ENCODE measurements at regions not wholly inside any gene's neighbourhood (a gene's known extent, or its start where the extent isn't known, plus 50 kb on each side); places are given as distances from the start of the nearest gene placed in this dataset.
"Not testable (repeated sequence)": the region's sequence is repeated elsewhere in the genome, so short reads cannot be mapped to it uniquely, and the experiment has no call there.

DNA sequence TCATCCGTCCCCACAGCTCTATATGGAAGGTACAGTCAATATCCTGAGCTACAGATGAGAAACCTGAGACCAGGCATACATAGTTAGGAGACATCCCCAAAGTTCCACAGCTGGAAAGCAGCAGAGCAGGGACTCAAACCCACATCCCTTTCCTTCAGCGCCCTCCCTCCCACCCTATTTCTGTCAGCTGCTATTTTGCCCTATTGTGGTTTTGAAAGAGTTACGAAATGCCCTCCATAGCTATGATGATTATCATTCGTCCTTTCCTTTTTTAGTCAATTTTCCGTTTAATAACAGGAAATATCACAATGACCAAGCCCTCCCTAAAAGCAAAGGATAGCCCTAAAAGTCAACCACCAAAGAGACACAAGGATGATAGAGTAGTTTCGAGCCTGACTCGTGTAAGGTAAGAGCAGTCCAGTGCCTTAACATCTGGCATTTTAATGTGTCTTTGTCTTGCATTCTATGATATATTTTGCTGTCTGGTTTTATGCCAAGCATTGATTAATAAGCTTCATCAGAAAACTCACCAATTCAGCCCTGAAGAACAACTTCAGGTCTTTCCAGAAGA lies 264.3 kb upstream of the NBPF12 start:
- H2BK12ac ChIP-seq (ENCODE audit: insufficient read length, low read depth, low read length); H3K4ac ChIP-seq (ENCODE audit: low read depth, low read length); H3K18ac ChIP-seq (ENCODE audit: insufficient read length, low read depth, low read length); H3K4me1 ChIP-seq (ENCODE audit: insufficient read depth, low read length); H2AK5ac ChIP-seq (ENCODE audit: insufficient read length, low read length); H3K27me3 ChIP-seq (ENCODE audit: insufficient read depth, low read length); H3K27ac ChIP-seq (ENCODE audit: insufficient read length, low read depth, low read length); H3K23ac ChIP-seq (ENCODE audit: insufficient read length, low read depth, low read length); H3K36me3 Mint-ChIP-seq (ENCODE audit: insufficient read depth in 1 of 3, low read depth in 3 of 3); H3T11ph ChIP-seq (ENCODE audit: low read length); H2BK20ac ChIP-seq (ENCODE audit: low read depth, low read length, poor library complexity, severe bottlenecking); H3K4me3 Mint-ChIP-seq; H4K5ac ChIP-seq (ENCODE audit: insufficient read length, low read depth, low read length); H4K91ac ChIP-seq (ENCODE audit: insufficient read length, low read depth, low read length); H3K56ac ChIP-seq (ENCODE audit: insufficient read length, low read depth, low read length); H4K8ac ChIP-seq (replicated peaks; ENCODE audit: insufficient read length, low read depth, low read length); H3K27ac Mint-ChIP-seq; H3K23me2 ChIP-seq (ENCODE audit: insufficient read length, low read depth, low read length, poor library complexity, severe bottlenecking); H2BK15ac ChIP-seq (ENCODE audit: low read depth, low read length); H3K9ac ChIP-seq (ENCODE audit: extremely low read depth, insufficient read length, low read length); H3K9me3 Mint-ChIP-seq; H2BK120ac ChIP-seq (ENCODE audit: low read depth, low read length, poor library complexity, severe bottlenecking); H2AFZ ChIP-seq (ENCODE audit: low read length); H3K27me3 Mint-ChIP-seq (ENCODE audit: low read depth); H3K9me3 ChIP-seq (ENCODE audit: control insufficient read depth, low read depth, low read length); DNase-seq; H3K4me1 Mint-ChIP-seq; H3K14ac ChIP-seq (ENCODE audit: insufficient read depth, low read length); H3K79me2 ChIP-seq (ENCODE audit: insufficient read depth, low read length); H3K79me1 ChIP-seq (ENCODE audit: insufficient read depth, low read depth, low read length, poor library complexity, severe bottlenecking); H4K20me1 ChIP-seq (ENCODE audit: control insufficient read depth, insufficient read depth, insufficient read length); H2BK5ac ChIP-seq (ENCODE audit: insufficient read length, low read length); H3K4me2 ChIP-seq (ENCODE audit: insufficient read depth, insufficient read length, low read length): not testable (repeated sequence)
- WGBS (ENCODE audit: extremely low coverage, insufficient read length, low lambda C conversion rate): no CpG with 5 or more reads among the region's 7 CpGs

DNA sequence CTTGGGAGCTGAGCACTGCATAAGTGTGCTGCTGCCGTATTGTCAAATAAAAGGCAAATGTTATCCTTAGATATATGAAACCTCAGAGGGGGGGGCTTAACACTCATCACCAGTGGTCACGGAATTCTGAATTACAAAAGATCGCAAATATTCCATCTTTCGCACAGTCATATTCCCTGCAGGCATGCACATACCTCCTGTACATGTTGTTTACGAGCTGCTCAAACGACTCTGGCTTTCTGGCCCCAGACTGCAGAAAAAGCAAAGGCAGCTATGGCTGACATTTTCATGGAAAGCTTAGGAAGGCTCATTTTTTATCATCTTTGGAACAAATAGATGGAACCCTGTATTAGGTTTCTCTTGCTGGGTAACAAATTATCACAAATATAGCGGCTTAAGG lies 265.5 kb upstream of the NBPF12 start:
- H3K23me2 ChIP-seq (ENCODE audit: insufficient read length, low read depth, low read length, poor library complexity, severe bottlenecking); H4K20me1 ChIP-seq (ENCODE audit: control insufficient read depth, insufficient read depth, insufficient read length); H3K4me3 Mint-ChIP-seq; H3K27ac Mint-ChIP-seq; H2BK12ac ChIP-seq (ENCODE audit: insufficient read length, low read depth, low read length); H2AFZ ChIP-seq (ENCODE audit: low read length); H2AK5ac ChIP-seq (ENCODE audit: insufficient read length, low read length); H3T11ph ChIP-seq (ENCODE audit: low read length); H4K8ac ChIP-seq (replicated peaks; ENCODE audit: insufficient read length, low read depth, low read length); H3K27me3 ChIP-seq (ENCODE audit: insufficient read depth, low read length); H2BK15ac ChIP-seq (ENCODE audit: low read depth, low read length); DNase-seq; H3K4ac ChIP-seq (ENCODE audit: low read depth, low read length); H3K27me3 Mint-ChIP-seq (ENCODE audit: low read depth); H3K9me3 ChIP-seq (ENCODE audit: control insufficient read depth, low read depth, low read length); H3K23ac ChIP-seq (ENCODE audit: insufficient read length, low read depth, low read length); H3K79me2 ChIP-seq (ENCODE audit: insufficient read depth, low read length); H2BK5ac ChIP-seq (ENCODE audit: insufficient read length, low read length); H3K79me1 ChIP-seq (ENCODE audit: insufficient read depth, low read depth, low read length, poor library complexity, severe bottlenecking); H2BK20ac ChIP-seq (ENCODE audit: low read depth, low read length, poor library complexity, severe bottlenecking); H3K9ac ChIP-seq (ENCODE audit: extremely low read depth, insufficient read length, low read length); H4K91ac ChIP-seq (ENCODE audit: insufficient read length, low read depth, low read length); H3K9me3 Mint-ChIP-seq; H3K4me1 ChIP-seq (ENCODE audit: insufficient read depth, low read length); H3K56ac ChIP-seq (ENCODE audit: insufficient read length, low read depth, low read length); H3K4me2 ChIP-seq (ENCODE audit: insufficient read depth, insufficient read length, low read length); H3K4me1 Mint-ChIP-seq; H3K36me3 Mint-ChIP-seq (ENCODE audit: insufficient read depth in 1 of 3, low read depth in 3 of 3); H2BK120ac ChIP-seq (ENCODE audit: low read depth, low read length, poor library complexity, severe bottlenecking); H4K5ac ChIP-seq (ENCODE audit: insufficient read length, low read depth, low read length); H3K27ac ChIP-seq (ENCODE audit: insufficient read length, low read depth, low read length); H3K14ac ChIP-seq (ENCODE audit: insufficient read depth, low read length); H3K18ac ChIP-seq (ENCODE audit: insufficient read length, low read depth, low read length): not testable (repeated sequence)
- WGBS (ENCODE audit: extremely low coverage, insufficient read length, low lambda C conversion rate): no CpG with 5 or more reads among the region's 7 CpGs
